ENCODE measurements at regions not wholly inside any gene's neighbourhood (a gene's known extent, or its start where the extent isn't known, plus 50 kb on each side); places are given as distances from the start of the nearest gene placed in this dataset.

DNA sequence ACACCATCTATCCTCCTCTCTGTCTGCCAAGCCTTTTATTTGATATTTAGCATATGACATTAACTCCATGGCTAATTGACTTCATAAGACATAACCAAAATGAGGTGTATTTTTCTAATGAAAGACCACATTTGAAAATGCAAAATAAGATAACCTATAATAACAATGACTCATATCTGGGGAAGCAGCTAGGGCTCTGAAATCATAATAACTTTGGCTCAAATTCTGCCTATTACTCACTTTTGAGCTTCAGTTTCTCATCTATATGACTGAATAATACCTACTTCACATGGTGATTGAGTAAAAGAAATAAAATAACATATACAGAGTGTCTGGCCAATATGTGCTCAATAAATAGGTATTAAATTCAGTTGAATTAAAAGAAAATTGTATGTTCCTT, 1419.8 kb upstream of the TENM4 start:
- TF ChIP-seq CENPX (CRISPR knock-in tag; IDR thresholded peaks at IDR 0.05) (no peak), ZNF350 (CRISPR knock-in tag; IDR thresholded peaks at IDR 0.05; ENCODE audit: borderline replicate concordance, low read depth) (no peak), ZNF605 (CRISPR knock-in tag; IDR thresholded peaks at IDR 0.05) (no peak), CEBPG (CRISPR knock-in tag; IDR thresholded peaks at IDR 0.05) (no peak), ZNF451 (CRISPR knock-in tag; IDR thresholded peaks at IDR 0.05) (no peak), REL (CRISPR knock-in tag; conservative IDR thresholded peaks at IDR 0.05) (no peak)
- TF ChIP-seq, protein P1, sequence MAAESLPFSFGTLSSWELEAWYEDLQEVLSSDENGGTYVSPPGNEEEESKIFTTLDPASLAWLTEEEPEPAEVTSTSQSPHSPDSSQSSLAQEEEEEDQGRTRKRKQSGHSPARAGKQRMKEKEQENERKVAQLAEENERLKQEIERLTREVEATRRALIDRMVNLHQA (CRISPR knock-in tag; IDR thresholded peaks at IDR 0.05): no peak
- DNase-seq (ENCODE audit: low spot score): no peak
- Histone ChIP-seq H3K27me3 (ENCODE audit: control insufficient read depth in 1 of 2, insufficient read depth in 2 of 2, low read length in 2 of 2) (no peaks in the 10 kb centered on the region), H3K9me3 (ENCODE audit: low read length) (no peaks in the 10 kb centered on the region), H2AFZ (ENCODE audit: low read length) (no peak overlapping the region), H3K9ac (ENCODE audit: insufficient read depth, low read depth, low read length) (no peak overlapping the region), H3K4me1 (ENCODE audit: insufficient read depth, low read length) (no peaks in the 10 kb centered on the region), H3K4me2 (ENCODE audit: low read depth, low read length) (no peak overlapping the region), H3K36me3 (replicated peaks in 1 of 2; ENCODE audit: control insufficient read depth in 1 of 2, insufficient read depth in 2 of 2, low read length in 2 of 2) (no peaks in the 10 kb centered on the region), H4K20me1 (ENCODE audit: insufficient read depth, low read length) (no peaks in the 10 kb centered on the region), H3K27ac (ENCODE audit: extremely low read length, insufficient read depth, low read length) (no peak overlapping the region), H3K4me3 (replicated peaks in 1 of 3; ENCODE audit: insufficient read depth in 1 of 3, low read depth in 2 of 3, low read length in 3 of 3) (no peak overlapping the region), H3K79me2 (ENCODE audit: insufficient read depth, low read length) (no peaks in the 10 kb centered on the region)
- in situ Hi-C loops (cut with HindIII; ENCODE audit: extremely low pct_ligation_motif_present, low pct_unique_long_range_greater_than_20kb): no loop called here
- no TSS peak for BruUV-seq (replicated peaks)
- no peak for FAIRE-seq
- no peak for ATAC-seq
- ChIA-PET CTCF (ENCODE audit: low intra/inter-chr PET ratio, low total read pairs) (no interaction called here), POLR2A (no interaction called here)
- intact Hi-C loops (cut with micrococcal nuclease; ENCODE audit: unreplicated experiment): no loop called here

DNA sequence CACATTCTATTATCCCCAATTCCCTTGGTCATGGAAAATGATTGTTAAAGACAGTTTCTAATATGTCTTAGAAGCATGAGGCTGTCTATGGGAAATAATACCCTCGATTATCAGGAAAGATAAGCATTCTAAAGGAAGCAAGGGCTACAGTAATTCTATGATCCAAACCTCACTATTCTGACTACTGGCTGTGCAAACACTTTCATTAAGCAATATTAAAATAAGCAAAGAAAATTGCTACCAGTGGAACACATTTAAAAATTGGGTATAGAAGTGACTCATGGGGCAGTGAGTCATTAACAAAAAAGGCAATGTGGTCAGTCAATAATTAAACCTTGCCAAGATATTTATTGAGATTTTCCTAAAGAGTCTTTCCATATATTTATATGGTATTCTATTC, 1415.2 kb upstream of the TENM4 start:
- H3K4me2 ChIP-seq (ENCODE audit: low read depth, low read length): no peak overlapping the region
- WGBS (ENCODE audit: low lambda C conversion rate): 0% methylated on average over 1 of the region's 1 CpG
- intact Hi-C loops (cut with micrococcal nuclease; ENCODE audit: unreplicated experiment): no loop called here

More for the DNA sequence above, 1415.2 kb upstream of the TENM4 start:
- CTCF ChIA-PET (ENCODE audit: low intra/inter-chr PET ratio, low total read pairs): no interaction called here
- Histone ChIP-seq H3K79me2 (ENCODE audit: insufficient read depth, low read length) (no peaks in the 10 kb centered on the region), H3K9me3 (ENCODE audit: low read length) (no peaks in the 10 kb centered on the region), H3K36me3 (replicated peaks in 1 of 2; ENCODE audit: control insufficient read depth in 1 of 2, insufficient read depth in 2 of 2, low read length in 2 of 2) (no peaks in the 10 kb centered on the region), H3K4me3 (replicated peaks in 1 of 3; ENCODE audit: insufficient read depth in 1 of 3, low read depth in 2 of 3, low read length in 3 of 3) (no peak overlapping the region), H3K27me3 (ENCODE audit: control insufficient read depth in 1 of 2, insufficient read depth in 2 of 2, low read length in 2 of 2) (no peaks in the 10 kb centered on the region), H2AFZ (ENCODE audit: low read length) (no peak overlapping the region), H4K20me1 (ENCODE audit: insufficient read depth, low read length) (no peaks in the 10 kb centered on the region), H3K27ac (ENCODE audit: extremely low read length, insufficient read depth, low read length) (no peak overlapping the region), H3K4me1 (ENCODE audit: insufficient read depth, low read length) (no peaks in the 10 kb centered on the region), H3K9ac (ENCODE audit: insufficient read depth, low read depth, low read length) (no peak overlapping the region)
- DNase-seq (ENCODE audit: low spot score) (no peak), ATAC-seq (no peak), FAIRE-seq (no peak)
- POLR2A ChIA-PET: no interaction called here
- in situ Hi-C loops (cut with HindIII; ENCODE audit: extremely low pct_ligation_motif_present, low pct_unique_long_range_greater_than_20kb): no loop called here
- no peak for TF ChIP-seq ZNF3 (CRISPR knock-in tag; IDR thresholded peaks at IDR 0.05)
- TF ChIP-seq CHD4 (IDR thresholded peaks at IDR 0.05; ENCODE audit: borderline replicate concordance, low read length): no peak
- no peak for TF ChIP-seq ZNF431 (CRISPR knock-in tag; IDR thresholded peaks at IDR 0.05; ENCODE audit: borderline replicate concordance, low read depth)
- no TSS peak for BruUV-seq (replicated peaks)
